HEK293 (cell line): ENCODE measurements at regions not wholly inside any gene's neighbourhood (a gene's known extent, or its start where the extent isn't known, plus 50 kb on each side); places are given as distances from the start of the nearest gene placed in this dataset.

Experiments used
- CTCF ChIP-seq: fragments of 450-650 bp; formaldehyde crosslinking; IDR thresholded peaks from 2 replicates; pipeline ENCODE4 v1.5.1; 2016; ENCODE audit warnings: missing biosample characterization, missing genetic modification characterization
- MYNN ChIP-seq: fragments of 450-650 bp; formaldehyde crosslinking; IDR thresholded peaks from 2 replicates; pipeline ENCODE4 v1.5.1; 2016; ENCODE audit warnings: missing biosample characterization, missing genetic modification characterization, borderline replicate concordance
- ZNF169 ChIP-seq: fragments of 450-650 bp; formaldehyde crosslinking; IDR thresholded peaks from 2 replicates; pipeline ENCODE4 v1.5.1; 2016; ENCODE audit warnings: missing biosample characterization, missing genetic modification characterization
- ZNF24 ChIP-seq: fragments of 450-650 bp; formaldehyde crosslinking; IDR thresholded peaks from 2 replicates; pipeline ENCODE4 v1.5.1; 2016; ENCODE audit warnings: missing biosample characterization, missing genetic modification characterization
- ZNF302 ChIP-seq: fragments of 450-650 bp; formaldehyde crosslinking; IDR thresholded peaks from 2 replicates; pipeline ENCODE4 v1.5.1; 2016; ENCODE audit warnings: missing biosample characterization, missing genetic modification characterization, low read depth
- ZNF416 ChIP-seq: fragments of 450-650 bp; formaldehyde crosslinking; IDR thresholded peaks from 2 replicates; pipeline ENCODE4 v1.5.1; 2016; ENCODE audit warnings: missing biosample characterization, missing genetic modification characterization
- ZNF473 ChIP-seq: fragments of 450-650 bp; formaldehyde crosslinking; IDR thresholded peaks from 2 replicates; pipeline ENCODE4 v1.5.1; 2017; ENCODE audit warnings: missing biosample characterization, missing genetic modification characterization
- ZNF561 ChIP-seq: fragments of 450-650 bp; IDR thresholded peaks from 2 replicates; pipeline ENCODE4 v1.5.1; 2018; ENCODE audit warnings: missing biosample characterization, missing genetic modification characterization, borderline replicate concordance
- TF ChIP-seq, protein P1 (sequence below): fragments of 450-650 bp; formaldehyde crosslinking; optimal IDR thresholded peaks from 2 replicates; pipeline ENCODE3; 2016; ENCODE audit warnings: missing biosample characterization, mild to moderate bottlenecking, missing genetic modification characterization

DNA sequence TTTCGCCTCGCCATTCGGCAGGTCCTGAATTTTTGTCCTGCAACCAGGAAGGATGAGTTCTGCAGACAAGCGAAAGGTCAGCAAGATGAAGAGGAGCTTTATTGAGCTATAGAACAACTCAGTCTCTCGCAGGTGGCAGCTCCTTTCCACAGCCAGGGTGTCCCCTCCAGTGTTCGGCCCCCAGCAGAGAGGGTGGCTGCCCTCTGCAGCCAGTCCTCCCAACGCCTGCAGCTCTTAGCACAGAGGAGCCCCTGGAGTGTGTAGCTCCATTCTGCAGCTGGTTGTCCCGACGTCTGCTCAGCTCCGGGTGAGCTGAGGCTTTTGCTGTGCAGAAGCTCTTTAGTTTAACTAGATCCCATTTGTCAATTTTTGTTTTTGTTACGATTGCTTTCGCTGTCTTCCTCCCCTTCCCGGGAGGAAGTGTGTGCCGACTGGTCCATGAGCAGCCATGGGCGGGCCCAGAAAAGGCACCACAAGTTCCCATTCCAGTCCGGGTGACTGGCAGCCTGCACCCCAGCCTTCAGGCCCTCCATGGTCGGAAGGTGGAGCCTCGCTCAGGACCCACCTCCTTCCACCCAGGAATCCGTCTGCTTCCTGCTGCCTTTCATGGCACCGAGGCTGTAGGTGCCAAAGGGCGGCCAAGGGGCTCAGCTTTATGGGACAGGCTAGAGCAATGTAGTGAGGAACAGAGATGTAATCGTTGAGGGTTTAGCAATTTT is 497.8 kb upstream of the CNTN4 start:
- TF ChIP-seq, protein P1, sequence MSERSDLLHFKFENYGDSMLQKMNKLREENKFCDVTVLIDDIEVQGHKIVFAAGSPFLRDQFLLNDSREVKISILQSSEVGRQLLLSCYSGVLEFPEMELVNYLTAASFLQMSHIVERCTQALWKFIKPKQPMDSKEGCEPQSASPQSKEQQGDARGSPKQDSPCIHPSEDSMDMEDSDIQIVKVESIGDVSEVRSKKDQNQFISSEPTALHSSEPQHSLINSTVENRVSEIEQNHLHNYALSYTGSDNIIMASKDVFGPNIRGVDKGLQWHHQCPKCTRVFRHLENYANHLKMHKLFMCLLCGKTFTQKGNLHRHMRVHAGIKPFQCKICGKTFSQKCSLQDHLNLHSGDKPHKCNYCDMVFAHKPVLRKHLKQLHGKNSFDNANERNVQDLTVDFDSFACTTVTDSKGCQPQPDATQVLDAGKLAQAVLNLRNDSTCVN, result no peak
- TF ChIP-seq ZNF169 (tag by site-specific recombination) (no peak), ZNF561 (tag by site-specific recombination) (no peak), ZNF24 (tag by site-specific recombination) (no peak), ZNF473 (tag by site-specific recombination) (no peak), MYNN (tag by site-specific recombination) (no peak), CTCF (tag by site-specific recombination) (no peak), ZNF302 (tag by site-specific recombination) (no peak), ZNF416 (no peak)
